IMR-90 (cell line): ENCODE measurements at regions not wholly inside any gene's neighbourhood (a gene's known extent, or its start where the extent isn't known, plus 50 kb on each side); places are given as distances from the start of the nearest gene placed in this dataset.

Experiments used
- BHLHE40 ChIP-seq: fragments of 150-350 bp; IDR thresholded peaks from 2 replicates; pipeline ENCODE4 v1.6.1; 2016; ENCODE audit warnings: mild to moderate bottlenecking, low read depth, low read length
- CHD1 ChIP-seq: IDR thresholded peaks from 2 replicates; pipeline ENCODE4 v1.6.1; 2012; ENCODE audit warnings: low read depth, low read length, improper control_type of control experiment
- CTCF ChIP-seq: conservative IDR thresholded peaks from 2 replicates; pipeline ENCODE4 v1.5.1; 2012; ENCODE audit warnings: mild to moderate bottlenecking, low read depth, low read length, improper control_type of control experiment
- NFE2L2 ChIP-seq: fragments of 150-350 bp; IDR thresholded peaks from 2 replicates; pipeline ENCODE4 v1.6.1; 2016; ENCODE audit warnings: low read depth, mild to moderate bottlenecking, low read length
- POLR2A ChIP-seq: IDR thresholded peaks from 2 replicates; pipeline ENCODE4 v1.6.1; 2012; ENCODE audit warnings: mild to moderate bottlenecking, low read depth, low read length
- RAD21 ChIP-seq: IDR thresholded peaks from 2 replicates; pipeline ENCODE4 v1.6.1; 2012; ENCODE audit warnings: low read length, improper control_type of control experiment
- SMC3 ChIP-seq: fragments of 150-350 bp; IDR thresholded peaks from 2 replicates; pipeline ENCODE4 v1.6.1; 2016; ENCODE audit warnings: low read depth, mild to moderate bottlenecking, antibody characterized with exemption, low read length, moderate library complexity

GRCh38 chr4:19093951-19094350, 1072.4 kb upstream of the LCORL start:
- TF ChIP-seq CHD1 (no peak), CTCF (no peak), POLR2A (no peak), BHLHE40 (no peak), RAD21 (no peak), NFE2L2 (no peak), SMC3 (no peak)
